ENCODE measurements at regions not wholly inside any gene's neighbourhood (a gene's known extent, or its start where the extent isn't known, plus 50 kb on each side); places are given as distances from the start of the nearest gene placed in this dataset.

DNA sequence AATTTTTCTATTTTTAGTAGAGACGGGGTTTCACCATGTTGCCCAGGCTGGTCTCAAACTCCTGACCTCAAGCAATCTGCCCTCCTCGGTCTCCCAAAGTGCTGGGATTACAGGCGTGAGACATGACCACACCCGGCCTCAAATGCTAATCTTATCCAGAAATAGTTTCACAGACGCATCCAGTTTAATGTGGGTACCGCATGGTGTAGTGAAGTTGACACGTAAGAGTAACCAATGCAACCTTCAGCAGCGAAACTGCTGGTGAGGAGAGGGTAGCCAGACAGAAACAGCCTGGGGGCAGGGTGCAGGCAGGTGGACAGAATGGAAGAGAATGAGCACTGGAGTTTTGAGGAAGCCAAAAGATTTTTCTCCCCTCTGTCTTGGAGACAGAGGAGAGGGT lies 63.5 kb upstream of the FAM180A start:
- Mint-ChIP-seq H3K9me3 (ENCODE audit: low read depth) (no peaks in the 10 kb centered on the region), H3K27ac (no peak overlapping the region), H3K4me1 (no peaks in the 10 kb centered on the region), H3K4me3 (no peak overlapping the region), H3K27me3 (peaks cover 2% of the 10 kb centered on the region), H3K36me3 (no peaks in the 10 kb centered on the region)
- CTCF ChIA-PET: no interaction called here
- DNase-seq (no peak), ATAC-seq (no peak)

DNA sequence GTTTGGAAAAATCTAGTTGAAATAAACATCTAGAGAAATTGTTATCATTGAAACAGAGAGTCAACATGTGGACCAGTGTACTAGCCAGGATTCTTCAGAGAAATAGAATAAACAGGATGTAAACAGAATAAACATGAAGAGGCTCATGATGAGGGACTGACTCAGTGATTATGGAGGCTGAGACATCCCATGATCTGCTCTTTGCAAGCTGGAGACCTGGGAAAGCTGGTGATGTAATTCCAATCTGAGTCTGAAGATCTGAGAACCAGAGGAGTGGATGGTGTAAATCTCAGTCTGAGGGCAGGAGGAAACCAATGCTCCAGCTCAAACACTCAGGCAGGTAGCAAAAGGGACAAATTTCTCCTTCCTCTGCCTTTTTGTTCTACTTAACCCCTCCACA lies 62.9 kb upstream of the FAM180A start:
- CTCF ChIA-PET: interaction anchor here (1.3 kb wide), 1 partner anchor 10 kb away, joined by 4 read pairs; no protein-coding TSS in a partner anchor

DNA sequence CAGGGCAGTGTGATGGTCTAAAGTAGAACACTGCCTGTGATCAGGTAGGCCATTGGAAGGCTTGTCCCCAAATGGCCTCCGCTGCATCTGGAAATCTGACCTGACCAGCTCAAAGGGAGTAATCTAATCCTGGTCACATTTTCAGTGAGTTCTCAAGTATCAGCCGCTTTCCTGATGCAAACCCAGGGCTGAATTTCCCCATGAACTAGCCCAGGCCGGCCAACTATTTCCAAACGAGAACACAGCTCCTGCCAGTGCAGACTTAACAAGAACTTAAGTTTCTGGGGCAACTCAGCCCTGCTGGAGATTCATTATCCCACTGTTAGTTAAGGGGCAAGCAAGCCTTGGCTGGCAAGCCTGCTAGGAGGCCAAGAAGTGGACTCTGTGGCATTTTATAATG lies 59.6 kb upstream of the FAM180A start:
- H3K4me1 Mint-ChIP-seq: no peaks in the 10 kb centered on the region
- H3K36me3 Mint-ChIP-seq: no peaks in the 10 kb centered on the region
- ATAC-seq: no peak
- CTCF ChIA-PET: no interaction called here
- no peak overlapping the region for H3K27ac Mint-ChIP-seq
- no peak overlapping the region for H3K4me3 Mint-ChIP-seq
- DNase-seq: no peak
- H3K9me3 Mint-ChIP-seq (ENCODE audit: low read depth): no peaks in the 10 kb centered on the region
- peaks cover 2% of the 10 kb centered on the region for H3K27me3 Mint-ChIP-seq

More for the DNA sequence above, 62.9 kb upstream of the FAM180A start:
- Mint-ChIP-seq H3K4me3 (no peak overlapping the region), H3K27me3 (peaks cover 2% of the 10 kb centered on the region), H3K36me3 (no peaks in the 10 kb centered on the region), H3K27ac (no peak overlapping the region), H3K9me3 (ENCODE audit: low read depth) (no peaks in the 10 kb centered on the region), H3K4me1 (no peaks in the 10 kb centered on the region)
- DNase-seq (no peak), ATAC-seq (no peak)

DNA sequence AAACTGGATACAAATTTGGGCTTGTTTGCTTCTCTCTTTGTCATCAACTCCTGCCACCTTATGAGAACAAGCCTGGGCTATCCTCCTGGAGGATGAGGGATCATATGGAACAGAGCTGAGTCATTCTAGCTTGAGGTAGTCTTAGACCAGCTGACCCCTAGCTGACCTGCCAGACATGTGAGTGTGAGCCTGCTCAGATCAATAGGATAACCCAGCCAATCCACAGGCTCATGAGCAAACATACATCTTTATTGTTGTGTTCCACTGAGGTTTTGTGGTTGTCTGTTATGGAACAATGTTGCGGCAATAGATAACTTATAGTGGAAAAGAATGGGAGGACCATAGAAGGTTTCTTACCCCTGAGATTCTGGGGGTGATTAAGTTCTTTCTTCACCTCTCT lies 54.5 kb upstream of the FAM180A start:
- no peak overlapping the region for H3K4me3 Mint-ChIP-seq
- ATAC-seq (no peak), DNase-seq (no peak)
- no peaks in the 10 kb centered on the region for H3K36me3 Mint-ChIP-seq
- H3K27me3 Mint-ChIP-seq: peaks cover 12% of the 10 kb centered on the region
- H3K4me1 Mint-ChIP-seq: peaks cover 5% of the 10 kb centered on the region
- H3K27ac Mint-ChIP-seq: no peak overlapping the region
- no peaks in the 10 kb centered on the region for H3K9me3 Mint-ChIP-seq (ENCODE audit: low read depth)
- CTCF ChIA-PET: no interaction called here

DNA sequence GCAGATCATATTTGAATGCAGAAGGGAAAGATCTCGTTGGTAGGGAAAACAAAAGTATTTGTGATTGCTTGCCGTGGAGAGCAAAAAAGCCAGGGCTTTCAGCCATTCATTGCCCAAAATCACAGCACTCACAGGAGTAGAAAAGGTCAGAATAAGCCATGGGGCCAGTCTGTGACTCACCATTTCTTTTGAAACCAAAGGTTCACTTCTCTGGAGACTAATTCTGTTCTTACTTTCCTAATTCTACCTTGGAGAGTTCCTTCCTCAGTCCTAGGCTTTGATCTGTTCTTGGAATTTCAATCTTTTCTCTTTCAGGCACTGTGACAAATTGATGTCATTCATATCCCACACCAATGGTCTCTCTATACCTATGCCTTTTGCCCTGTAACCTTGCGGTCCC lies 54.1 kb upstream of the FAM180A start:
- no peak overlapping the region for H3K4me3 Mint-ChIP-seq
- DNase-seq (no peak), ATAC-seq (no peak)
- no peaks in the 10 kb centered on the region for H3K9me3 Mint-ChIP-seq (ENCODE audit: low read depth)
- no peak overlapping the region for H3K27ac Mint-ChIP-seq
- H3K27me3 Mint-ChIP-seq: peaks cover 12% of the 10 kb centered on the region
- CTCF ChIA-PET: no interaction called here
- peaks cover 5% of the 10 kb centered on the region for H3K4me1 Mint-ChIP-seq
- no peaks in the 10 kb centered on the region for H3K36me3 Mint-ChIP-seq

DNA sequence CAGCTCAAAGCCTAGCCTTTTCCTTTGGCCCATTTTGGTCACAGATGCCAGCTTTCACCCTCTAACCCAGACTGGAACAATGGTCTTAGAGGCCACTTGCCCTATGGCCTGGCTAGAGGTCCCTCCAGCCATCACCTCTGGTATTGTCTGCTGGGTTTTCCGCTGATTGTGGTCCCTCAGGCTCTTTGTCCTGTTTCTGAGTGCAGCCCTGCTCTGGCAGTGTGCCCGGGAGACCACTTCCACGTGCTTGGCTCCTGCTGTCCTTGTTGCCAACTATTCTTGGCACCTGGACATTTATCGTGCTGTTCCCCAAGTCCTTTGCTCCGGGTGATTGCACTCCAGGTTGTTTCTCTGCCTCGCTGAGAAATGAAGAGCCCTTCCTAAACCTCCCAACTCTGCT lies 53.3 kb upstream of the FAM180A start:
- Mint-ChIP-seq H3K4me1 (peaks cover 5% of the 10 kb centered on the region), H3K36me3 (no peaks in the 10 kb centered on the region), H3K27me3 (peaks cover 12% of the 10 kb centered on the region), H3K9me3 (ENCODE audit: low read depth) (no peaks in the 10 kb centered on the region), H3K4me3 (no peak overlapping the region), H3K27ac (no peak overlapping the region)
- ATAC-seq (no peak), DNase-seq (no peak)
- CTCF ChIA-PET: interaction anchor here (1.5 to 5.2 kb wide), 5 partner anchors 9 to 206 kb away, joined by 3 to 38 read pairs (median 4); no protein-coding TSS in a partner anchor

DNA sequence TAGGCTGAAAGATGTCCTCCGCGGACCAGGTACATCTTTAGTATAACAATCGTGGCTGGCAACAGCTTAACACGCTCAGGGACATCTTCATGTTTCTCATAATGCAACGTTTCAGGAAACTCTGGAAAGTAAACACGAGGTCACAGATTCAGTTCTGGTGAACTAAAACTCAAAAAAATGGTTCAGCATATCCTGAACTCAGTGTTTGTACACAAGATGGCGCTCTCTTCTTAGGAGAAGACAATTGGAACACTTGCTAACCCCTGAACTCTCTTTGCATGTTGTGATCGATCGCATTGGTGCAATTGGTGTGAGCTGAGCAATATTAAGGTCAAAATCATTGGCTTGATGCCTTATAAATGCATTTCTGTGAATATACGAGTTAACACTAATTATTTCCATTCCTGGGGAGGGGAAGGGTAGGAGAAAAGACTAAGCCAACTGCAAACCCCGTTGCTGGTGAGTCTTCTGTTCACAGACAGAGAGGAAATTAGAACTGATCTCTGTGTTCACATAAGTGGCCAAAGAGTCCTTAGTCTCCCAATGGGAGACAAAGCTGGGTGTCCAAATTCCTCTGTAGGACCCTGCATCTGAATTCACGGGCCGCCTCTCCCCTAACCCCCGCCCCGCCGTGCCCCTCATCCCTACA lies 52.6 kb upstream of the FAM180A start:
- ATAC-seq: peak; percentile 67
- H3K4me3 Mint-ChIP-seq: no peak overlapping the region
- peaks cover 5% of the 10 kb centered on the region for H3K4me1 Mint-ChIP-seq
- peaks cover 12% of the 10 kb centered on the region for H3K27me3 Mint-ChIP-seq
- CTCF ChIA-PET: interaction anchor here (1.0 to 5.2 kb wide), 8 partner anchors 10 to 214 kb away, joined by 3 to 38 read pairs (median 4); no protein-coding TSS in a partner anchor
- no peaks in the 10 kb centered on the region for H3K36me3 Mint-ChIP-seq
- DNase-seq: no peak
- no peaks in the 10 kb centered on the region for H3K9me3 Mint-ChIP-seq (ENCODE audit: low read depth)
- no peak overlapping the region for H3K27ac Mint-ChIP-seq

DNA sequence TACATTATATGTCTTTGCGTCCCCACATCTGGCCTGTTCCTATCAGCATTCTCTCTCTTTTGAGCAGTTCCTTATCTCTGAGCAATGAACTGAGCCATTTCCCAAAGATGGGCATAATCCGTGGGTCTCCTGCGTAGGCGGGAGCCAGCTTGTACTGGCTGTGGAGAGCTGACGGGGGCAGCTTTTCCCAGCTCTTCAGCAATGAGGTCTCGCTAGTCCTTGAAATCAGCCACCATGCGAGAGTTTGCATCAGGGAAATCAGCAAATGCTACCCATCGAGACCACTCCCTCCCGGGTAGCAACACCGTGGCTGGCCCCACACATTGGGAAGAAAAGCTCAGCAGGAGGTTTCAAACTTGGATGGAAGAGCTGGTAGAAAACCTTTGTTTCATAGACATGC lies 51.9 kb upstream of the FAM180A start:
- no peak overlapping the region for H3K4me3 Mint-ChIP-seq
- ATAC-seq: no peak
- peaks cover 5% of the 10 kb centered on the region for H3K4me1 Mint-ChIP-seq
- DNase-seq: no peak
- no peak overlapping the region for H3K27ac Mint-ChIP-seq
- no peaks in the 10 kb centered on the region for H3K9me3 Mint-ChIP-seq (ENCODE audit: low read depth)
- CTCF ChIA-PET: interaction anchor here (1.0 to 5.2 kb wide), 8 partner anchors 10 to 215 kb away, joined by 3 to 38 read pairs (median 4); no protein-coding TSS in a partner anchor
- H3K36me3 Mint-ChIP-seq: no peaks in the 10 kb centered on the region
- peaks cover 12% of the 10 kb centered on the region for H3K27me3 Mint-ChIP-seq

DNA sequence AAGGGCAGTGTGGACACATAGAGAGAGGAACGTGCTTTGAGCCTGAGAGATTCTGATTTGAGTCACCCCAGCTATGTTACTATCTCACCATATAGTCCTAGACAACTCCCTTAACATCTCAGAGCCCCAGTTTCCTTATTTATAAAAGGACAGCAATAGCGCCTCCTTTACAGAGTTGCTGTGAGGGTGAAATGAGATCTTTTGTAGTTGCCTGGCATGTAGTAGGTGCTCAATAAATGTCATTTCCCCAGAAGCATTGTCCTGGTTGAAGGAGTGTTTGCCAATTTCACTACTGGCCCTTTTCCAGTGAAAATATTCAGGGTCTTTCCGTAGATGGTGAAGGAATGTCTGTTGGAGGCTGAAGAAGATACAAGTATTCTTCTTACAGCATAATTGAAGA lies 51.3 kb upstream of the FAM180A start:
- DNase-seq (no peak), ATAC-seq (no peak)
- H3K4me3 Mint-ChIP-seq: no peak overlapping the region

More for the DNA sequence above, 51.3 kb upstream of the FAM180A start:
- Mint-ChIP-seq H3K9me3 (ENCODE audit: low read depth) (no peaks in the 10 kb centered on the region), H3K27me3 (peaks cover 12% of the 10 kb centered on the region), H3K36me3 (no peaks in the 10 kb centered on the region), H3K27ac (no peak overlapping the region), H3K4me1 (peaks cover 5% of the 10 kb centered on the region)
- CTCF ChIA-PET: interaction anchor here (1.2 to 5.2 kb wide), 2 partner anchors 208 to 215 kb away, joined by 5 to 38 read pairs; no protein-coding TSS in a partner anchor

All from activated CD8-positive, alpha-beta memory T cell treated with anti-CD3 and anti-CD28 coated beads, Interleukin-2, amount 10 ng/mL, durations not matched to agents 7 days and 5 days (primary cell).